ENCODE measurements at regions not wholly inside any gene's neighbourhood (a gene's known extent, or its start where the extent isn't known, plus 50 kb on each side); places are given as distances from the start of the nearest gene placed in this dataset.

GRCh38 chr16:79274264-79274663 is 326.3 kb downstream of the MAF start:
- Histone ChIP-seq H3K36me3 (replicated peaks; ENCODE audit: insufficient read depth, low read length) (no peaks in the 10 kb centered on the region), H3K4me3 (ENCODE audit: low read length) (no peak overlapping the region), H3K79me2 (ENCODE audit: low read length) (no peaks in the 10 kb centered on the region), H3K9me2 (replicated peaks; ENCODE audit: insufficient read depth, low read length) (no peaks in the 10 kb centered on the region), H2AFZ (ENCODE audit: low read length) (no peak overlapping the region), H3K9me3 (replicated peaks; ENCODE audit: insufficient read depth, low read length) (no peaks in the 10 kb centered on the region), H3K27me3 (replicated peaks; ENCODE audit: insufficient read depth, low read length) (0 out of 2 replicates have a peak, but pooled peaks cover 5% of the 10 kb centered on the region), H3K9ac (ENCODE audit: low read length) (no peak overlapping the region), H3F3A (ENCODE audit: insufficient read depth, low read length) (no peaks in the 10 kb centered on the region), H3K27ac (ENCODE audit: low read length) (no peak overlapping the region), H3K4me2 (ENCODE audit: low read depth, low read length) (no peak overlapping the region), H3K4me1 (ENCODE audit: low read length) (peaks cover 11% of the 10 kb centered on the region), H4K20me1 (ENCODE audit: insufficient read depth, low read length) (no peaks in the 10 kb centered on the region)
- no peak for DNase-seq
- TF ChIP-seq EZH2phosphoT487 (IDR thresholded peaks at IDR 0.05; ENCODE audit: low read length) (no peak), EZH2 (optimal IDR thresholded peaks at IDR 0.05; ENCODE audit: low read depth, low read length) (no peak)
- TF ChIP-seq, protein P1, sequence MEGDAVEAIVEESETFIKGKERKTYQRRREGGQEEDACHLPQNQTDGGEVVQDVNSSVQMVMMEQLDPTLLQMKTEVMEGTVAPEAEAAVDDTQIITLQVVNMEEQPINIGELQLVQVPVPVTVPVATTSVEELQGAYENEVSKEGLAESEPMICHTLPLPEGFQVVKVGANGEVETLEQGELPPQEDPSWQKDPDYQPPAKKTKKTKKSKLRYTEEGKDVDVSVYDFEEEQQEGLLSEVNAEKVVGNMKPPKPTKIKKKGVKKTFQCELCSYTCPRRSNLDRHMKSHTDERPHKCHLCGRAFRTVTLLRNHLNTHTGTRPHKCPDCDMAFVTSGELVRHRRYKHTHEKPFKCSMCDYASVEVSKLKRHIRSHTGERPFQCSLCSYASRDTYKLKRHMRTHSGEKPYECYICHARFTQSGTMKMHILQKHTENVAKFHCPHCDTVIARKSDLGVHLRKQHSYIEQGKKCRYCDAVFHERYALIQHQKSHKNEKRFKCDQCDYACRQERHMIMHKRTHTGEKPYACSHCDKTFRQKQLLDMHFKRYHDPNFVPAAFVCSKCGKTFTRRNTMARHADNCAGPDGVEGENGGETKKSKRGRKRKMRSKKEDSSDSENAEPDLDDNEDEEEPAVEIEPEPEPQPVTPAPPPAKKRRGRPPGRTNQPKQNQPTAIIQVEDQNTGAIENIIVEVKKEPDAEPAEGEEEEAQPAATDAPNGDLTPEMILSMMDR (IDR thresholded peaks at IDR 0.05; ENCODE audit: low read length): no peak

DNA sequence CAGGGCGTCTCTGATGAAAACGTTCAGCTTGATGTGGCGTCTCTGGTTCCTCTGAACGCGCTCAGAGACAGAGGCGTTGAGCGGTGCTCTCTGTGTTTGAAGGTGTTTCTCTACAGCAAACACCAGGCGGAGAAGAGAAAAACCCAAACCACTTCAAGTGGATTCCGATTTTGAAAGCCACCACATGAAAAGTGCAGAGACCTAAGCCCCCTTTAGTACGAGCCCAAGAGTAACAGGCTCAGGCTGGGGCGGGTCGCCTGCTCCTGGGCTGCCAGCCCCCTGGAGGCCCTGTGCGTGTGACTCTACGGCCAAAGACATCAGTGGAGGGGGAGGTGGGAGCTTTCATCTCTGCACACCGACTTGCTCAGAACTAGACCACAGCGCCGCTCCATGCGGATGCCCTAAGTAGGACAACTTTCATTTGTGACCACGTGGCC is 328.4 kb downstream of the MAF start:
- H3K27me3 ChIP-seq (replicated peaks; ENCODE audit: insufficient read depth, low read length): no peaks in the 10 kb centered on the region

DNA sequence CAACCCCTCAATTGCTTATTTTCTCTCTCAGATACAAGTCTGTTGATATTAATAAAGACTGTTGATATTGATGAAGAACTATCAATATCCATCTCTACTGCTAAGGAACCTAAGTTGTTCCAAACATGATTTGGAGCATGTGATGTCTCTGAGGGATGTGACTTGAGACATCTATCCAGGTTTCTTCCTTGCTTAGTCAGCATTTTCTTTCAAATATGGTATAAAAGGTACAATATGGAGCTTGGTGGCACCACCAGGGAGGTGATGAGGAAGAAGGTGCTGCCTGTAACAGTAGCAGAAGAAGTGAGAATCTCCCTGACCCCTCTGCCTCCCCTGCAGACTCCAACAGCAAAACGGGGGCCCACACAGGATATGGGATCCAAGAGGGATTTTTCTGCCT is 329.0 kb downstream of the MAF start:
- TF ChIP-seq, protein P1 (IDR thresholded peaks at IDR 0.05; ENCODE audit: low read length): no peak
- no peak for TF ChIP-seq EZH2phosphoT487 (IDR thresholded peaks at IDR 0.05; ENCODE audit: low read length)
- TF ChIP-seq EZH2 (optimal IDR thresholded peaks at IDR 0.05; ENCODE audit: low read depth, low read length): no peak
- Histone ChIP-seq H3K36me3 (replicated peaks; ENCODE audit: insufficient read depth, low read length) (no peaks in the 10 kb centered on the region), H3F3A (ENCODE audit: insufficient read depth, low read length) (no peaks in the 10 kb centered on the region), H3K27me3 (replicated peaks; ENCODE audit: insufficient read depth, low read length) (no peaks in the 10 kb centered on the region), H3K4me3 (ENCODE audit: low read length) (no peak overlapping the region), H3K79me2 (ENCODE audit: low read length) (no peaks in the 10 kb centered on the region), H3K4me1 (ENCODE audit: low read length) (no peaks in the 10 kb centered on the region), H2AFZ (ENCODE audit: low read length) (no peak overlapping the region), H4K20me1 (ENCODE audit: insufficient read depth, low read length) (no peaks in the 10 kb centered on the region), H3K9me2 (replicated peaks; ENCODE audit: insufficient read depth, low read length) (no peaks in the 10 kb centered on the region), H3K27ac (ENCODE audit: low read length) (no peak overlapping the region), H3K9ac (ENCODE audit: low read length) (no peak overlapping the region), H3K4me2 (ENCODE audit: low read depth, low read length) (no peak overlapping the region), H3K9me3 (replicated peaks; ENCODE audit: insufficient read depth, low read length) (no peaks in the 10 kb centered on the region)
- no peak for DNase-seq

More for the DNA sequence above, 328.4 kb downstream of the MAF start:
- Histone ChIP-seq H2AFZ (ENCODE audit: low read length) (no peak overlapping the region), H3K36me3 (replicated peaks; ENCODE audit: insufficient read depth, low read length) (no peaks in the 10 kb centered on the region), H3K4me2 (ENCODE audit: low read depth, low read length) (no peak overlapping the region), H3K4me1 (ENCODE audit: low read length) (no peaks in the 10 kb centered on the region), H4K20me1 (ENCODE audit: insufficient read depth, low read length) (no peaks in the 10 kb centered on the region), H3K27ac (ENCODE audit: low read length) (no peak overlapping the region), H3K79me2 (ENCODE audit: low read length) (no peaks in the 10 kb centered on the region), H3K4me3 (ENCODE audit: low read length) (no peak overlapping the region), H3K9me3 (replicated peaks; ENCODE audit: insufficient read depth, low read length) (no peaks in the 10 kb centered on the region), H3F3A (ENCODE audit: insufficient read depth, low read length) (no peaks in the 10 kb centered on the region), H3K9me2 (replicated peaks; ENCODE audit: insufficient read depth, low read length) (no peaks in the 10 kb centered on the region), H3K9ac (ENCODE audit: low read length) (no peak overlapping the region)
- TF ChIP-seq, protein P1 (IDR thresholded peaks at IDR 0.05; ENCODE audit: low read length): no peak
- TF ChIP-seq EZH2phosphoT487 (IDR thresholded peaks at IDR 0.05; ENCODE audit: low read length) (no peak), EZH2 (optimal IDR thresholded peaks at IDR 0.05; ENCODE audit: low read depth, low read length) (no peak)
- DNase-seq: no peak

Data from MM.1S (cell line).